HepG2 (cell line): ENCODE measurements at regions not wholly inside any gene's neighbourhood (a gene's known extent, or its start where the extent isn't known, plus 50 kb on each side); places are given as distances from the start of the nearest gene placed in this dataset.
"Not testable (repeated sequence)": the region's sequence is repeated elsewhere in the genome, so short reads cannot be mapped to it uniquely, and the experiment has no call there.

Experiments used
- ATAC-seq: fragments of 200-7000 bp; cut with Tn5 transposase; 3 replicates; pipeline ENCODE4 v1.9.1; 2020; ENCODE audit warnings: mild to moderate bottlenecking, moderate library complexity
- BruUV-seq: library from RNA; stranded (reverse); fragments of 400-500 nt; replicated peaks from 2 replicates; lab custom pipeline; 2021; lab: Mats Ljungman, UMichigan
- CTCF ChIA-PET: fragments of 300-600 bp; formaldehyde crosslinking; extraction: SDS; loops from one replicate; lab custom pipeline; 2021; ENCODE audit warnings: low total read pairs, inconsistent platforms, low intra/inter-chr PET ratio; lab: Yijun Ruan, JAX
- POLR2A ChIA-PET: fragments of 350-600 bp; sonication (Branson Sonifier 250); formaldehyde crosslinking; loops from one replicate; lab custom pipeline; 2020; ENCODE audit warnings: antibody characterized with exemption, inconsistent platforms; lab: Yijun Ruan, JAX
- DNase-seq: peaks from one replicate; pipeline ENCODE4 v3.0.0-alpha.2; 2015; ENCODE audit warnings: low spot score
- FAIRE-seq: peaks from 3 replicates; lab custom pipeline; 2011; peaks lifted over from hg19 to GRCh38; lab: Jason Lieb, UNC
- H2AFZ ChIP-seq: one replicate; pipeline ENCODE4 v1.6.1; 2011; ENCODE audit warnings: low read length, inconsistent platforms
- H3K27ac ChIP-seq: fragments of 300-600 bp; 3 replicates; pipeline ENCODE4 v1.8.0; 2011; ENCODE audit warnings: mixed run types, mild to moderate bottlenecking, mixed read lengths, low read length, inconsistent platforms; ENCODE audit not compliant: insufficient read depth; ENCODE audit errors: extremely low read length
- H3K27me3 ChIP-seq, 2 experiments: fragments of 200-600 bp in 1 of 2; 2 replicates in 1 of 2; 3 replicates in 1 of 2; pipeline versions ENCODE4 v1.6.0 to v1.8.0; 2011; ENCODE audit warnings: low read length in 2 of 2, mild to moderate bottlenecking in 2 of 2, moderate library complexity in 2 of 2, inconsistent platforms in 1 of 2; ENCODE audit not compliant: insufficient read depth in 2 of 2, control insufficient read depth in 1 of 2
- H3K36me3 ChIP-seq, 2 experiments: fragments of 200-600 bp in 1 of 2; replicated peaks in 1 of 2; 2 replicates in 1 of 2; 3 replicates in 1 of 2; pipeline versions ENCODE4 v1.5.1 to v1.8.0; 2011; ENCODE audit warnings: low read length in 2 of 2, inconsistent platforms in 1 of 2; ENCODE audit not compliant: insufficient read depth in 2 of 2, control insufficient read depth in 1 of 2
- H3K4me1 ChIP-seq: 2 replicates; pipeline ENCODE4 v1.5.1; 2012; ENCODE audit warnings: low read length, inconsistent platforms; ENCODE audit not compliant: insufficient read depth
- H3K4me2 ChIP-seq: 2 replicates; pipeline ENCODE4 v1.6.0; 2011; ENCODE audit warnings: low read depth, low read length, inconsistent platforms
- H3K4me3 ChIP-seq, 3 experiments: fragments of 200-600 bp in 1 of 3; sonication (generic), shearing (Covaris generic) in 1 of 3; replicated peaks in 1 of 3; 2 replicates each; pipeline ENCODE4 v1.5.1; 2011 to 2016; ENCODE audit warnings: low read length in 3 of 3, inconsistent platforms in 2 of 3, low read depth in 2 of 3, mild to moderate bottlenecking in 2 of 3, control low read depth in 1 of 3, mixed read lengths in 1 of 3; ENCODE audit not compliant: insufficient read depth in 1 of 3
- H3K79me2 ChIP-seq: one replicate; pipeline ENCODE4 v1.6.1; 2011; ENCODE audit warnings: low read length, inconsistent platforms; ENCODE audit not compliant: insufficient read depth
- H3K9ac ChIP-seq: 2 replicates; pipeline ENCODE4 v1.6.0; 2011; ENCODE audit warnings: mild to moderate bottlenecking, low read depth, low read length, inconsistent platforms; ENCODE audit not compliant: insufficient read depth
- H3K9me3 ChIP-seq: 2 replicates; pipeline ENCODE4 v1.5.1; 2012; ENCODE audit warnings: mild to moderate bottlenecking, low read length
- H4K20me1 ChIP-seq: 2 replicates; pipeline ENCODE4 v1.6.0; 2011; ENCODE audit warnings: inconsistent platforms, mild to moderate bottlenecking, low read length, moderate library complexity; ENCODE audit not compliant: insufficient read depth
- CEBPB ChIP-seq: IDR thresholded peaks from 2 replicates; pipeline ENCODE4 v1.6.1; 2011; ENCODE audit warnings: low read depth, low read length, improper control_type of control experiment, borderline replicate concordance
- NFYC ChIP-seq: IDR thresholded peaks from 2 replicates; pipeline ENCODE4 v1.6.1; 2016; ENCODE audit warnings: missing genetic modification reagents, missing compliant biosample characterization
- TBX2 ChIP-seq: sonication (generic); formaldehyde crosslinking; IDR thresholded peaks from 2 replicates; pipeline ENCODE4 v1.5.0; 2020; ENCODE audit warnings: missing genetic modification reagents, mild to moderate bottlenecking, borderline replicate concordance
- ZBTB43 ChIP-seq: sonication (generic); formaldehyde crosslinking; conservative IDR thresholded peaks from 2 replicates; pipeline ENCODE4 v1.4.0; 2020; ENCODE audit warnings: missing genetic modification reagents
- ZNF547 ChIP-seq: sonication (generic); formaldehyde crosslinking; IDR thresholded peaks from 2 replicates; pipeline ENCODE4 v1.5.1; 2020; ENCODE audit warnings: mild to moderate bottlenecking, missing genetic modification reagents
- ZNF605 ChIP-seq: sonication (generic); formaldehyde crosslinking; IDR thresholded peaks from 2 replicates; pipeline ENCODE4 v1.8.0; 2022; ENCODE audit warnings: mild to moderate bottlenecking, missing genetic modification reagents
- ZNF724P ChIP-seq: sonication (generic); formaldehyde crosslinking; IDR thresholded peaks from 2 replicates; pipeline ENCODE4 v1.8.0; 2022; ENCODE audit warnings: missing genetic modification reagents, borderline replicate concordance
- WGBS: methylation state at CpG from one replicate; pipeline ENCODE4 v1.1.6; 2017; ENCODE audit warnings: low lambda C conversion rate; 5-methylcytosine and 5-hydroxymethylcytosine counted together
- in situ Hi-C: cut with HindIII; loops from 2 replicates; pipeline ENCODE4 v1.10.0; 2017; ENCODE audit warnings: low pct_unique_long_range_greater_than_20kb; ENCODE audit not compliant: extremely low pct_ligation_motif_present
- intact Hi-C: fragments of 100-400 bp; cut with micrococcal nuclease; formaldehyde crosslinking; loops from one replicate; pipeline ENCODE4 v1.10.0; 2022; ENCODE audit not compliant: unreplicated experiment

- TF ChIP-seq NFYC, result no peak
Measured at GRCh38 chr12:90802727-90803126, 152.2 kb downstream of the CCER1 start (continued).

DNA sequence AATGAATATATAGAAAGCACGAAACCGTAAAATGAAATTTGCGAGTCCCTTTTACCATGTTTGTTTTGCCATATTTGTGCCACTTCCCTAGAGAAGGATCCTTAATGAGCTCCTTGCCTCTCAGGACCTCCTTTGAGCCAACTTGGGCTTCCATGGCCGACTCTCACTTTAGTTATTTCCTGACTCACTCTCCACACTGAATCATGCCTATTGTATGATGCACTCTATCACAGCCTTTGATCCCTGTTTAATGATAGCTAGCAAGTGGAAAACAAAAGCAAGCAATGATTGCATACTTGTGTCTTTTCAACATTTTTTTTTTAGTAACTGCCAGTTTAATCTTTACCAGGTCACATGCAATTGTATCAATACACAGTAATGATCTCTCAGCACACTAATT lies 153.2 kb downstream of the CCER1 start:
- Histone ChIP-seq H3K36me3 (no peaks in the 10 kb centered on the region), H3K27ac (no peak overlapping the region), H3K4me1 (no peaks in the 10 kb centered on the region), H3K4me2 (no peak overlapping the region), H3K9ac (no peak overlapping the region), H3K27me3 (no peaks in the 10 kb centered on the region)
- no TSS peak for BruUV-seq
- intact Hi-C loops (no loop called here), in situ Hi-C loops (no loop called here)
- CTCF ChIA-PET, result no interaction called here
- POLR2A ChIA-PET, result no interaction called here
- ATAC-seq (peak; percentile 41; the same call in 1 of the 3 replicates), FAIRE-seq (no peak), DNase-seq (no peak)
- TF ChIP-seq ZNF724P (CRISPR knock-in tag), result no peak
- no peak for TF ChIP-seq ZNF547 (CRISPR knock-in tag)
- no peak for TF ChIP-seq ZNF605 (CRISPR knock-in tag)
- TF ChIP-seq TBX2 (CRISPR knock-in tag), result no peak
- TF ChIP-seq, all 625 proteins: peak for 0
- H4K20me1 ChIP-seq, result no peaks in the 10 kb centered on the region
- WGBS, result 48% methylated on average over 4 of the region's 4 CpGs
- H2AFZ ChIP-seq, result no peak overlapping the region
- H3K4me3 ChIP-seq, result no peak overlapping the region
- H3K9me3 ChIP-seq, result peaks cover 11% of the 10 kb centered on the region
- no peaks in the 10 kb centered on the region for H3K79me2 ChIP-seq

- in situ Hi-C loops, result no loop called here
- H2AFZ ChIP-seq, result no peak overlapping the region
- TF ChIP-seq CEBPB, result peak; percentile 26; the same call in 1 of the 2 replicates
- TF ChIP-seq ZBTB43 (CRISPR knock-in tag), result no peak
- no peak overlapping the region for H3K4me2 ChIP-seq
- ATAC-seq (no peak), DNase-seq (no peak), FAIRE-seq (no peak)
- POLR2A ChIA-PET, result no interaction called here
- peaks cover 28% of the 10 kb centered on the region for H3K9me3 ChIP-seq
- H3K79me2 ChIP-seq, result no peaks in the 10 kb centered on the region
- BruUV-seq, result no TSS peak
- 2% methylated on average over 2 of the region's 2 CpGs for WGBS
- H3K27me3 ChIP-seq, result no peaks in the 10 kb centered on the region
- H3K4me1 ChIP-seq, result no peaks in the 10 kb centered on the region
- H3K36me3 ChIP-seq, result no peaks in the 10 kb centered on the region
- no peak overlapping the region for H3K27ac ChIP-seq
- intact Hi-C loops, result no loop called here
- no peaks in the 10 kb centered on the region for H4K20me1 ChIP-seq
- H3K9ac ChIP-seq, result no peak overlapping the region
- no peak overlapping the region for H3K4me3 ChIP-seq
- CTCF ChIA-PET, result no interaction called here
Measured at GRCh38 chr12:90794212-90794611, 160.8 kb downstream of the CCER1 start.

DNA sequence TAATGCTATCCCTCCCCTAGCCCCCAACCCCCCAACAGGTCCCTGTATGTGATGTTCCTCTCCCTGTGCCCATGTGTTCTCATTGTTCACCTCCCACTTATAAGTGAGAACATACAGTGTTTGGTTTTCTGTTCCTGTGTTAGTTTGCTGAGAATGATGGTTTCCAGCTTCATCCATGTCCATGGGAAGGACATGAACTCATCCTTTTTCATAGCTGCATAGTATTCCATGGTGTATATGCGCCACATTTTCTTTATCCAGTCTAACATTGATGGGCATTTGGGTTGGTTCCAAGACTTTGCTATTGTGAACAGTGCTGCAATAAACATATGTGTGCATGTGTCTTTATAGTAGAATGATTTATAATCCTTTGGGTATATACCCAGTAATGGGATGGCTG lies 162.3 kb downstream of the CCER1 start:
- H3K27ac ChIP-seq, H2AFZ ChIP-seq, ATAC-seq, FAIRE-seq, intact Hi-C loops, BruUV-seq, H3K79me2 ChIP-seq, H3K4me2 ChIP-seq, H3K36me3 ChIP-seq, H3K9ac ChIP-seq, H4K20me1 ChIP-seq, H3K27me3 ChIP-seq, CTCF ChIA-PET, in situ Hi-C loops, POLR2A ChIA-PET, H3K4me1 ChIP-seq, DNase-seq, H3K4me3 ChIP-seq: not testable (repeated sequence)
- WGBS, result 4% methylated on average over 1 of the region's 1 CpG
- peaks cover 22% of the 10 kb centered on the region; the same call in 1 of the 2 replicates for H3K9me3 ChIP-seq
